Chondrocyte (in vitro differentiated cells): ENCODE measurements at regions not wholly inside any gene's neighbourhood (a gene's known extent, or its start where the extent isn't known, plus 50 kb on each side); places are given as distances from the start of the nearest gene placed in this dataset.

ENCODE experiments used
- DNase-seq: peaks from one replicate; pipeline ENCODE4 v3.0.0; 2021; ENCODE audit warnings: mixed read lengths, low spot score
- H3K27ac Mint-ChIP-seq: one replicate; pipeline ENCODE4 v1.8.0; 2021; ENCODE audit warnings: mild to moderate bottlenecking, moderate library complexity, mixed read lengths; ENCODE audit not compliant: unreplicated experiment
- H3K27me3 Mint-ChIP-seq: 2 replicates; pipeline ENCODE4 v1.8.0; 2021; ENCODE audit warnings: low read depth, mixed read lengths
- H3K36me3 Mint-ChIP-seq: 2 replicates; pipeline ENCODE4 v1.8.0; 2021; ENCODE audit warnings: low read depth, mixed read lengths
- H3K4me1 Mint-ChIP-seq: 2 replicates; pipeline ENCODE4 v1.8.0; 2021; ENCODE audit warnings: low read depth, mild to moderate bottlenecking, mixed read lengths
- H3K4me3 Mint-ChIP-seq: one replicate; pipeline ENCODE4 v1.8.0; 2021; ENCODE audit warnings: mild to moderate bottlenecking, moderate library complexity, mixed read lengths; ENCODE audit not compliant: unreplicated experiment
- H3K9me3 Mint-ChIP-seq: 2 replicates; pipeline ENCODE4 v1.8.0; 2021; ENCODE audit warnings: low read depth, mixed read lengths
- TF ChIP-seq, protein P1 (sequence below): fragments of 200-600 bp; sonication (generic); IDR thresholded peaks from 2 replicates; pipeline ENCODE4 v1.5.0; 2021; ENCODE audit warnings: antibody characterized with exemption, mild to moderate bottlenecking, moderate library complexity

DNA sequence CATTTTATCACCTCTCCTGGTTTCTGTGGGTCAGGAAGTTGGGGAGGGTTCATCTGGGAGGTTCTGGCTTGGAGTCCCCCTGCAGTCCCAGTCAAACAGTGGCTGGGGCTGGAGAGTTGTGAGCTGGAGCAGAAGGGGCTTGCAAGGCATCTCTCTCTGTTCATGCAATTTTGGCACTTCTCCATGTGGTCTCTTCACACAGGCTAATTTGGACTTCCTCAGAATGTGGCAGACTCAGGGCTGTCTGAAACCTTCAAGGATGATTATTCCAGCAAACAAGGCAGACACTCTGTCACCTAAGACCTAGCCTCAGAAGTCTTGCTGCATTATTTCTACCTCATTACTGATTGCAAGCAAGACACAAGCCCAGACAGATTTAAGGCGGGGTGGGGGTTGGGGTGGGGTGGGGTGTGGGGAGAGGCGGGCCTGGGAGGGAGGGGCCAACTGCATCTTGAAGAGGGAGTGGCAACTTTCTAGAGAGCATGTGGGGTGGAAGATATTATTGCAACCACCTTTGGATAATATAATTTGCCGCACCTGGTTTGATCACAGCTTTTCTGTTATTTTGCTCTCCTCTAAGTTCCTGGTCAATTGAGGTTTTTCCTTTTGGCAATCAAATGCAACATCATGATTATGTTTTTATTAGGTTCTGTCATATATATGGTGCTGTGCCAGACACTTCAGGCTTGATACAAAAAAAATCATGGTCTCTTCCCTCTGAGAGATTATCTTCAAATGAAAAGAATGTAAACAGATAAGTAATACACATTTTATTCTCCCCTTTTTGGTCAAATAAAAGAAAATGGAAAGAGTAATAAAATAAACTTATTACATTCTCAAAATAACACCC, 799.5 kb downstream of the RPA4 start:
- Mint-ChIP-seq H3K4me1 (no peaks in the 10 kb centered on the region), H3K4me3 (no peak overlapping the region), H3K36me3 (no peaks in the 10 kb centered on the region), H3K9me3 (peaks cover 3% of the 10 kb centered on the region), H3K27me3 (no peaks in the 10 kb centered on the region), H3K27ac (no peak overlapping the region)
- TF ChIP-seq, protein P1, sequence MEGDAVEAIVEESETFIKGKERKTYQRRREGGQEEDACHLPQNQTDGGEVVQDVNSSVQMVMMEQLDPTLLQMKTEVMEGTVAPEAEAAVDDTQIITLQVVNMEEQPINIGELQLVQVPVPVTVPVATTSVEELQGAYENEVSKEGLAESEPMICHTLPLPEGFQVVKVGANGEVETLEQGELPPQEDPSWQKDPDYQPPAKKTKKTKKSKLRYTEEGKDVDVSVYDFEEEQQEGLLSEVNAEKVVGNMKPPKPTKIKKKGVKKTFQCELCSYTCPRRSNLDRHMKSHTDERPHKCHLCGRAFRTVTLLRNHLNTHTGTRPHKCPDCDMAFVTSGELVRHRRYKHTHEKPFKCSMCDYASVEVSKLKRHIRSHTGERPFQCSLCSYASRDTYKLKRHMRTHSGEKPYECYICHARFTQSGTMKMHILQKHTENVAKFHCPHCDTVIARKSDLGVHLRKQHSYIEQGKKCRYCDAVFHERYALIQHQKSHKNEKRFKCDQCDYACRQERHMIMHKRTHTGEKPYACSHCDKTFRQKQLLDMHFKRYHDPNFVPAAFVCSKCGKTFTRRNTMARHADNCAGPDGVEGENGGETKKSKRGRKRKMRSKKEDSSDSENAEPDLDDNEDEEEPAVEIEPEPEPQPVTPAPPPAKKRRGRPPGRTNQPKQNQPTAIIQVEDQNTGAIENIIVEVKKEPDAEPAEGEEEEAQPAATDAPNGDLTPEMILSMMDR = no peak
- no peak for DNase-seq

DNA sequence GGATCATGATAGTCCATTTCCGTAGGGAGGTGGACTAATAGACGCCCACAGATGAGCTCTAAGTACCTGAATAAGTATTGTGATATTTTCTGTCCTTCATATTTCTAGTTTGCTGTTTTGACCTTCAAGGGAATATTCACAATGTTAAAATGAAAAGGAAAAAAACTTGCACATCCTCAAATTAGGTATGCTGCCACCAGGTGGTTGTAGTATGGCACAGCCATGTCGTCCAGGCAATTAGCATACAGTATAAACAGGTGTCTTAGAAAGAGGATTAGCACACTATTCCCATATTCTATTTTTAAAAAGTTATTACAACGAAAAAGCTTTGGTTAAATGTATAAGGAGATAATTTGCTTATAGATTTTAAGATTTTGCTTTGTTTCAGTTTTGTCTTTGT, 802.0 kb downstream of the RPA4 start:
- H3K4me1 Mint-ChIP-seq = no peaks in the 10 kb centered on the region
- H3K27ac Mint-ChIP-seq = no peak overlapping the region
- H3K36me3 Mint-ChIP-seq = no peaks in the 10 kb centered on the region
- no peak overlapping the region for H3K4me3 Mint-ChIP-seq
- no peak for DNase-seq
- TF ChIP-seq, protein P1 = peak; percentile 88
- no peaks in the 10 kb centered on the region for H3K27me3 Mint-ChIP-seq
- peaks cover 8% of the 10 kb centered on the region for H3K9me3 Mint-ChIP-seq

DNA sequence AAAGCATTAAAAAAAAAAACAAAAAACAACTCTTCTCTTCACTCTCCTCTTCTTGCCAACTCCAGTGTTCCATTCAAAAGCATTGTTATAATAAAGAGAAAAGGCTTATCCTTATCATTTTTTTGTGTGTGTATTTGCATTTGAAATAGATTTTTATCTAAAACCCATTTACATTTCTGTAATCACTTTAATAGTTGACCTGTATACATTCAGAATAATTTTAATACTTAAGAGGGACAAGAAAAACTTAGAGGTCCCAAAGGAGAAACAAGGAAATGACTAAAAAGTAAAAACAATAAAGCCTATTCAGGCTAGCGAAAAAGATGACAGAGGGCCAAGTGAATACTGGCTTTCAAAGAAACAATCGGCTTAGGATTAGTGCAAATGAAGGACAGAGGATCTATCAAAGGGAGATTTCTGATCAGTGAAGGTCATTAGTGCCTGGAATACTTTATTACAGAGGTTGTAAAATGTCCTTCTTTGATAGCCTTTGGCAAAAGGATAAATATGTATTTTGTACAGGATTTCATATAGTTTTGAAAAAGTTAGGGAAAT, 808.3 kb downstream of the RPA4 start:
- no peak overlapping the region for H3K27ac Mint-ChIP-seq
- TF ChIP-seq, protein P1 = no peak
- H3K36me3 Mint-ChIP-seq = no peaks in the 10 kb centered on the region
- peaks cover 11% of the 10 kb centered on the region for H3K9me3 Mint-ChIP-seq
- peaks cover 7% of the 10 kb centered on the region for H3K4me1 Mint-ChIP-seq
- DNase-seq = no peak
- H3K27me3 Mint-ChIP-seq = no peaks in the 10 kb centered on the region
- no peak overlapping the region for H3K4me3 Mint-ChIP-seq

DNA sequence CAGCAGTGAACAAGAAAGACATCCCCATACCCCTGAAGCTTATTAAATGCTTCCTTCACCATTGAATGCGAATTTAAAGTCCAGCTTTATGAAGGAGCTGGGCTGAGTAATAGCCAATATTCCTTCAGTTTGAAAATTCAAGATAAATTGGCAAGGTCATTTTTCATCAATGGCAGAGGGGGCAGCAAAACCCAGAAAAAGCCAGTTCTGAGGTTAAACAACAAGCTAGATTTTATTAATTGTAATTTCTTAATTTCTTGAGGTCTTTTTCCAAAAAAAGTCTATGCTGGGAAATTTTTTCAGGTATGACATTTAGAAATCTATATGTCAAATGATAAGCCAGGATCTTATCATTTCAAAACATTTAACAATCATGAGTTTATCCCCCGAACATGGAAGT, 808.9 kb downstream of the RPA4 start:
- no peak for DNase-seq
- Mint-ChIP-seq H3K27ac (no peak overlapping the region), H3K4me1 (peaks cover 7% of the 10 kb centered on the region), H3K27me3 (no peaks in the 10 kb centered on the region), H3K9me3 (peaks cover 11% of the 10 kb centered on the region), H3K4me3 (no peak overlapping the region), H3K36me3 (no peaks in the 10 kb centered on the region)
- TF ChIP-seq, protein P1 = peak; percentile 61

DNA sequence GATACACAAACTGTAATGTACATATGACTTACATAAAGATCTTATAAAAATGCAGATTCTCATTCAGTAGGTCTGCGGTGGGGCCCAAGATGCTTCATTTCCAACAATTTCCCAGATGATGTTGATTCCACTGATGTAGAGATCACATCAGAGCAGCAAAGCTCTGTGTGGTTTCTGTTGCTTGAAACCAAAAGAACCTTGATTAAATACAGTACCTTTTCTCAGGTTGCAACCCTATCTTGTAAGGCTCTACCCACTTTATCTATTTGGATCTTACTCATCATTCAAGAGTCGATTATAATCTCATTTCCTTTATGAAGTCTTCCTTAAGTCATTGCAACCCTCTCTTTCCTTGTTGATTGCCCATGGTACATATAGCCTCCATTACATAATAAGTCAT, 816.8 kb downstream of the RPA4 start:
- DNase-seq = no peak
- TF ChIP-seq, protein P1 = no peak
- H3K27ac Mint-ChIP-seq = no peak overlapping the region
- H3K4me3 Mint-ChIP-seq = no peak overlapping the region
- no peaks in the 10 kb centered on the region for H3K4me1 Mint-ChIP-seq
- peaks cover 6% of the 10 kb centered on the region for H3K9me3 Mint-ChIP-seq
- H3K36me3 Mint-ChIP-seq = no peaks in the 10 kb centered on the region
- H3K27me3 Mint-ChIP-seq = no peaks in the 10 kb centered on the region
